ENCODE measurements at regions not wholly inside any gene's neighbourhood (a gene's known extent, or its start where the extent isn't known, plus 50 kb on each side); places are given as distances from the start of the nearest gene placed in this dataset.

- DNase-seq (ENCODE audit: insufficient read length, low spot score) (no peak), FAIRE-seq (no peak)
These were observed 98.6 kb downstream of the FHDC1 start for GRCh38 chr4:153034681-153035080.

GRCh38 chr4:153036931-153037482 lies 100.9 kb downstream of the FHDC1 start:
- no peak for DNase-seq (ENCODE audit: insufficient read length, low spot score)
- FAIRE-seq = no peak

- DNase-seq (ENCODE audit: insufficient read length, low spot score) (no peak), FAIRE-seq (no peak)
These were observed 102.6 kb downstream of the FHDC1 start for GRCh38 chr4:153038623-153039311.

GRCh38 chr4:153039542-153040185 lies 103.5 kb downstream of the FHDC1 start:
- FAIRE-seq (no peak), DNase-seq (ENCODE audit: insufficient read length, low spot score) (no peak)

GRCh38 chr4:153040677-153041076 lies 104.6 kb downstream of the FHDC1 start:
- no peak for FAIRE-seq
- DNase-seq (ENCODE audit: insufficient read length, low spot score) = no peak

- FAIRE-seq (no peak), DNase-seq (ENCODE audit: insufficient read length, low spot score) (no peak)
These were observed 107.9 kb downstream of the FHDC1 start for GRCh38 chr4:153044036-153044435.

- FAIRE-seq (no peak), DNase-seq (ENCODE audit: insufficient read length, low spot score) (no peak)
These were observed 109.2 kb downstream of the FHDC1 start for GRCh38 chr4:153045111-153045982.

- DNase-seq (ENCODE audit: insufficient read length, low spot score) (no peak), FAIRE-seq (no peak)
These were observed 122.5 kb downstream of the FHDC1 start for GRCh38 chr4:153058671-153059060.

GRCh38 chr4:153060196-153060595 lies 124.1 kb downstream of the FHDC1 start:
- FAIRE-seq (no peak), DNase-seq (ENCODE audit: insufficient read length, low spot score) (no peak)

- FAIRE-seq = no peak
- no peak for DNase-seq (ENCODE audit: insufficient read length, low spot score)
These were observed 125.8 kb downstream of the FHDC1 start for GRCh38 chr4:153061971-153062370.

GRCh38 chr4:153062652-153063168 lies 126.6 kb downstream of the FHDC1 start:
- no peak for DNase-seq (ENCODE audit: insufficient read length, low spot score)
- FAIRE-seq = no peak

GRCh38 chr4:153063490-153063889 lies 127.4 kb downstream of the FHDC1 start:
- DNase-seq (ENCODE audit: insufficient read length, low spot score) (no peak), FAIRE-seq (no peak)

- FAIRE-seq (no peak), DNase-seq (ENCODE audit: insufficient read length, low spot score) (no peak)
These were observed 128.4 kb downstream of the FHDC1 start for GRCh38 chr4:153064571-153064970.

- DNase-seq (ENCODE audit: insufficient read length, low spot score) (no peak), FAIRE-seq (no peak)
These were observed 129.2 kb downstream of the FHDC1 start for GRCh38 chr4:153065276-153065675.

- FAIRE-seq = no peak
- DNase-seq (ENCODE audit: insufficient read length, low spot score) = peak; percentile 40
These were observed 131.3 kb downstream of the FHDC1 start for GRCh38 chr4:153067376-153067775.

- DNase-seq (ENCODE audit: insufficient read length, low spot score) (no peak), FAIRE-seq (peak; percentile 49)
These were observed 132.6 kb downstream of the FHDC1 start for GRCh38 chr4:153068751-153069150.

GRCh38 chr4:153071958-153072598 lies 132.2 kb upstream of the TRIM2 start:
- no peak for FAIRE-seq

GRCh38 chr4:153072661-153073060 lies 131.6 kb upstream of the TRIM2 start:
- no peak for DNase-seq (ENCODE audit: insufficient read length, low spot score)
- no peak for FAIRE-seq

More at GRCh38 chr4:153071958-153072598, 132.2 kb upstream of the TRIM2 start:
- DNase-seq (ENCODE audit: insufficient read length, low spot score) = no peak

GRCh38 chr4:153074486-153074885 lies 129.8 kb upstream of the TRIM2 start:
- FAIRE-seq (no peak), DNase-seq (ENCODE audit: insufficient read length, low spot score) (no peak)

GRCh38 chr4:153074936-153075630 lies 129.2 kb upstream of the TRIM2 start:
- FAIRE-seq = no peak
- DNase-seq (ENCODE audit: insufficient read length, low spot score) = no peak
